HG03432 (cell line): ENCODE measurements at regions not wholly inside any gene's neighbourhood (a gene's known extent, or its start where the extent isn't known, plus 50 kb on each side); places are given as distances from the start of the nearest gene placed in this dataset.
A peak's percentile ranks its signal among the peaks of the same experiment; 100 is the strongest.

Experiments used
- ATAC-seq: cut with Tn5 transposase; IDR thresholded peaks from one replicate; pipeline ENCODE4 v1.9.1; 2021; ENCODE audit warnings: mild to moderate bottlenecking, moderate library complexity; ENCODE audit not compliant: unreplicated experiment

GRCh38 chr5:122718611-122719010, 56.3 kb upstream of the SNX2 start:
- ATAC-seq = no peak

GRCh38 chr5:122719991-122720746, 54.7 kb upstream of the SNX2 start:
- no peak for ATAC-seq

- ATAC-seq = no peak
Measured at GRCh38 chr5:122721127-122721526, 53.8 kb upstream of the SNX2 start.

- no peak for ATAC-seq
Measured at GRCh38 chr5:122722341-122722740, 52.5 kb upstream of the SNX2 start.

GRCh38 chr5:122723606-122724352, 51.1 kb upstream of the SNX2 start:
- peak; percentile 92 for ATAC-seq
